ENCODE measurements at regions not wholly inside any gene's neighbourhood (a gene's known extent, or its start where the extent isn't known, plus 50 kb on each side); places are given as distances from the start of the nearest gene placed in this dataset.

DNA sequence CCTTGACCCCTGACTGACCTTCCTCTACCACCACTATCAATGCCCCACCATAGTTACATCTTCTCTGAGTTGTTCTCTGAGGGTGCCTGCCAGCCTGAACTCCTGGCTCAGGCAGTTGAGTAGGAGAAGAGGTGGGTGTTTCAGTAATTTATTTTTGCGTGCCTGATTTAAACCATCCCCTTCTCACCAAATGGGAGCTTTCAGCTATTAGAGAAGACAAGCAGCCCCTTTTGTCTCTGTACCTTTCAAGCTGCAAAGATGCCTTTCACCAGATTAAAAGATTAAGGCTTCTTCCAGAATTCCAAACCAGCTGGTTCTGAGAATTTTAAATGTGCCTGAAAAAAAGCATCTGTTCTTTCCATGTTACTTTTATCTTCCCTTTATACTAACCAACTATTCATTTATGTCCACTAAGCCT lies 223.8 kb downstream of the FAM76B start:
- TF ChIP-seq, protein P1, sequence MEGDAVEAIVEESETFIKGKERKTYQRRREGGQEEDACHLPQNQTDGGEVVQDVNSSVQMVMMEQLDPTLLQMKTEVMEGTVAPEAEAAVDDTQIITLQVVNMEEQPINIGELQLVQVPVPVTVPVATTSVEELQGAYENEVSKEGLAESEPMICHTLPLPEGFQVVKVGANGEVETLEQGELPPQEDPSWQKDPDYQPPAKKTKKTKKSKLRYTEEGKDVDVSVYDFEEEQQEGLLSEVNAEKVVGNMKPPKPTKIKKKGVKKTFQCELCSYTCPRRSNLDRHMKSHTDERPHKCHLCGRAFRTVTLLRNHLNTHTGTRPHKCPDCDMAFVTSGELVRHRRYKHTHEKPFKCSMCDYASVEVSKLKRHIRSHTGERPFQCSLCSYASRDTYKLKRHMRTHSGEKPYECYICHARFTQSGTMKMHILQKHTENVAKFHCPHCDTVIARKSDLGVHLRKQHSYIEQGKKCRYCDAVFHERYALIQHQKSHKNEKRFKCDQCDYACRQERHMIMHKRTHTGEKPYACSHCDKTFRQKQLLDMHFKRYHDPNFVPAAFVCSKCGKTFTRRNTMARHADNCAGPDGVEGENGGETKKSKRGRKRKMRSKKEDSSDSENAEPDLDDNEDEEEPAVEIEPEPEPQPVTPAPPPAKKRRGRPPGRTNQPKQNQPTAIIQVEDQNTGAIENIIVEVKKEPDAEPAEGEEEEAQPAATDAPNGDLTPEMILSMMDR (IDR thresholded peaks at IDR 0.05) = no peak
- TF ChIP-seq POLR2A (IDR thresholded peaks at IDR 0.05) (no peak), EP300 (IDR thresholded peaks at IDR 0.05) (no peak)
